ENCODE measurements at regions not wholly inside any gene's neighbourhood (a gene's known extent, or its start where the extent isn't known, plus 50 kb on each side); places are given as distances from the start of the nearest gene placed in this dataset.

DNA sequence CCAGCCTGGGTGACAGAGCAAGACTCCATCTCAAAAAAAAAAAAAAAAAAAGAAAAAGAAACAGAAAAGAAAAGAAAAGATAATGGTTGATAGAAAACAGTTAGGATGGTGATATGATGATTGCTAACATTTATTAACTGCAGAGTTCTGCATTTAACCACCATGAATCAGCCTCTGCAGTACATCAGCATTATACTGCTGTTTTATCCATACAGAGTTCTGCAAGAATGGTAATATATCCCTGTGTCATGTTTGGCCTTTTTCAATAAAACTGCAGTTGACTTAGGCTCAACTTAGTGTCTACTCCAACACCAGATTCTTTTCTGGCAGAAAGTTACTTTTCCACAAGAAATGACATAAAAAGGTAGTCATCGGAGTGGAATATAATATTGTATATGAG, 62.6 kb downstream of the DUSP6 start:
- WGBS (ENCODE audit: low lambda C conversion rate), result 83% methylated on average over 1 of the region's 1 CpG
- peak overlapping the region in 1 of 2 experiments; percentile 16; a peak in 1 of 4 replicates for H3K27ac ChIP-seq (ENCODE audit: low read depth in 2 of 2, low read length in 1 of 2)
- H4K20me1 ChIP-seq (ENCODE audit: insufficient read depth), result no peaks in the 10 kb centered on the region
- no peaks in the 10 kb centered on the region; the same call in 1 of the 2 replicates for H3K79me2 ChIP-seq (ENCODE audit: insufficient read depth)
- H3K9me3 ChIP-seq, result no peaks in the 10 kb centered on the region
- H3K27me3 ChIP-seq (ENCODE audit: insufficient read depth), result no peaks in the 10 kb centered on the region
- no peak overlapping the region for H2AFZ ChIP-seq (ENCODE audit: low read depth)
- no peak for TF ChIP-seq USF2 (IDR thresholded peaks at IDR 0.05; ENCODE audit: borderline replicate concordance, low read depth, low read length)
- no peak for TF ChIP-seq MXI1 (IDR thresholded peaks at IDR 0.05; ENCODE audit: low read depth, low read length)
- H3F3A ChIP-seq (replicated peaks; ENCODE audit: insufficient read depth), result no peaks in the 10 kb centered on the region
- peaks cover 0 to 2% of the 10 kb centered on the region in 2 experiments; a peak in 2 of 4 replicates for H3K4me1 ChIP-seq (ENCODE audit: control insufficient read depth in 1 of 2, insufficient read depth in 2 of 2, low read depth in 1 of 2, low read length in 1 of 2)
- no peak overlapping the region for H3K4me2 ChIP-seq
- CTCF ChIA-PET, result interaction anchor here (1.0 kb wide), 1 partner anchor 59 kb away, joined by 5 read pairs; no protein-coding TSS in a partner anchor
- H3K4me3 ChIP-seq (ENCODE audit: low read depth in 2 of 2, low read length in 1 of 2), result no peak overlapping the region
- H3K36me3 ChIP-seq (replicated peaks in 1 of 2; ENCODE audit: control insufficient read depth in 1 of 2, insufficient read depth in 2 of 2, low read length in 1 of 2), result no peaks in the 10 kb centered on the region
- H3K9me2 ChIP-seq, result no peaks in the 10 kb centered on the region
- DNase-seq, result no peak
- POLR2A ChIA-PET, result no interaction called here
- no peak overlapping the region for H3K9ac ChIP-seq

GRCh38 chr12:89288959-89289358, 63.3 kb downstream of the DUSP6 start:
- CTCF ChIA-PET, result interaction anchor here (1.0 kb wide), 1 partner anchor 60 kb away, joined by 5 read pairs; no protein-coding TSS in a partner anchor
- no peak for DNase-seq
- no peaks in the 10 kb centered on the region for H4K20me1 ChIP-seq (ENCODE audit: insufficient read depth)
- H3K9me3 ChIP-seq, result no peaks in the 10 kb centered on the region
- POLR2A ChIA-PET, result no interaction called here
- H3K36me3 ChIP-seq (replicated peaks in 1 of 2; ENCODE audit: control insufficient read depth in 1 of 2, insufficient read depth in 2 of 2, low read length in 1 of 2), result no peaks in the 10 kb centered on the region
- H3K79me2 ChIP-seq (ENCODE audit: insufficient read depth), result no peaks in the 10 kb centered on the region
- no peak overlapping the region for H3K27ac ChIP-seq (ENCODE audit: low read depth in 2 of 2, low read length in 1 of 2)
- H3K27me3 ChIP-seq (ENCODE audit: insufficient read depth), result no peaks in the 10 kb centered on the region
- no peak overlapping the region for H2AFZ ChIP-seq (ENCODE audit: low read depth)
- H3K9ac ChIP-seq, result no peak overlapping the region
- no peak overlapping the region for H3K4me3 ChIP-seq (ENCODE audit: low read depth in 2 of 2, low read length in 1 of 2)
- H3K4me2 ChIP-seq, result no peak overlapping the region
- no peaks in the 10 kb centered on the region for H3F3A ChIP-seq (replicated peaks; ENCODE audit: insufficient read depth)
- peaks cover 0 to 2% of the 10 kb centered on the region in 2 experiments; a peak in 2 of 4 replicates for H3K4me1 ChIP-seq (ENCODE audit: control insufficient read depth in 1 of 2, insufficient read depth in 2 of 2, low read depth in 1 of 2, low read length in 1 of 2)
- H3K9me2 ChIP-seq, result no peaks in the 10 kb centered on the region
- TF ChIP-seq FOSL2 (IDR thresholded peaks at IDR 0.05; ENCODE audit: borderline replicate concordance, low read depth) (no peak), CHD2 (IDR thresholded peaks at IDR 0.05; ENCODE audit: low read length, partially characterized antibody) (no peak), FOXM1 (IDR thresholded peaks at IDR 0.05; ENCODE audit: low read depth) (no peak), TEAD4 (IDR thresholded peaks at IDR 0.05; ENCODE audit: borderline replicate concordance, insufficient read depth) (no peak), CTCF (IDR thresholded peaks at IDR 0.05) (no peak), SIN3A (IDR thresholded peaks at IDR 0.05; ENCODE audit: borderline replicate concordance, low read depth, low read length) (no peak), USF1 (IDR thresholded peaks at IDR 0.05; ENCODE audit: borderline replicate concordance, low read depth) (no peak), YY1 (IDR thresholded peaks at IDR 0.05; ENCODE audit: low read depth) (no peak), REST (IDR thresholded peaks at IDR 0.05; ENCODE audit: low read depth, low read length) (no peak), MAX (IDR thresholded peaks at IDR 0.05; ENCODE audit: low read depth) (no peak), RXRA (IDR thresholded peaks at IDR 0.05; ENCODE audit: borderline replicate concordance, low read depth) (no peak), NRF1 (IDR thresholded peaks at IDR 0.05; ENCODE audit: low read depth, low read length) (no peak), RCOR1 (IDR thresholded peaks at IDR 0.05; ENCODE audit: low read length) (no peak)
- TF ChIP-seq, protein P1, sequence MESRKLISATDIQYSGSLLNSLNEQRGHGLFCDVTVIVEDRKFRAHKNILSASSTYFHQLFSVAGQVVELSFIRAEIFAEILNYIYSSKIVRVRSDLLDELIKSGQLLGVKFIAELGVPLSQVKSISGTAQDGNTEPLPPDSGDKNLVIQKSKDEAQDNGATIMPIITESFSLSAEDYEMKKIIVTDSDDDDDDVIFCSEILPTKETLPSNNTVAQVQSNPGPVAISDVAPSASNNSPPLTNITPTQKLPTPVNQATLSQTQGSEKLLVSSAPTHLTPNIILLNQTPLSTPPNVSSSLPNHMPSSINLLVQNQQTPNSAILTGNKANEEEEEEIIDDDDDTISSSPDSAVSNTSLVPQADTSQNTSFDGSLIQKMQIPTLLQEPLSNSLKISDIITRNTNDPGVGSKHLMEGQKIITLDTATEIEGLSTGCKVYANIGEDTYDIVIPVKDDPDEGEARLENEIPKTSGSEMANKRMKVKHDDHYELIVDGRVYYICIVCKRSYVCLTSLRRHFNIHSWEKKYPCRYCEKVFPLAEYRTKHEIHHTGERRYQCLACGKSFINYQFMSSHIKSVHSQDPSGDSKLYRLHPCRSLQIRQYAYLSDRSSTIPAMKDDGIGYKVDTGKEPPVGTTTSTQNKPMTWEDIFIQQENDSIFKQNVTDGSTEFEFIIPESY (IDR thresholded peaks at IDR 0.05; ENCODE audit: borderline replicate concordance, low read depth), result no peak
- TF ChIP-seq, protein P2, sequence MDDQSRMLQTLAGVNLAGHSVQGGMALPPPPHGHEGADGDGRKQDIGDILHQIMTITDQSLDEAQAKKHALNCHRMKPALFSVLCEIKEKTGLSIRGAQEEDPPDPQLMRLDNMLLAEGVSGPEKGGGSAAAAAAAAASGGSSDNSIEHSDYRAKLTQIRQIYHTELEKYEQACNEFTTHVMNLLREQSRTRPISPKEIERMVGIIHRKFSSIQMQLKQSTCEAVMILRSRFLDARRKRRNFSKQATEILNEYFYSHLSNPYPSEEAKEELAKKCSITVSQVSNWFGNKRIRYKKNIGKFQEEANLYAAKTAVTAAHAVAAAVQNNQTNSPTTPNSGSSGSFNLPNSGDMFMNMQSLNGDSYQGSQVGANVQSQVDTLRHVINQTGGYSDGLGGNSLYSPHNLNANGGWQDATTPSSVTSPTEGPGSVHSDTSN (IDR thresholded peaks at IDR 0.05), result no peak
